B cell (primary cell): ENCODE measurements at regions not wholly inside any gene's neighbourhood (a gene's known extent, or its start where the extent isn't known, plus 50 kb on each side); places are given as distances from the start of the nearest gene placed in this dataset.

ENCODE experiments used
- ATAC-seq: fragments of 200-7000 bp; cut with Tn5 transposase; one replicate; pipeline ENCODE4 v1.10.0; 2021; ENCODE audit warnings: low read depth, mild to moderate bottlenecking, moderate number of reproducible peaks, moderate library complexity
- CTCF ChIA-PET: fragments of 350-600 bp; sonication (Branson Sonifier 250); formaldehyde crosslinking; loops from one replicate; lab custom pipeline; 2021; ENCODE audit warnings: antibody characterized with exemption, inconsistent platforms; lab: Charles Lee
- POLR2A ChIA-PET: fragments of 350-600 bp; sonication (Branson Sonifier 250); formaldehyde crosslinking; loops from one replicate; lab custom pipeline; 2021; ENCODE audit warnings: antibody characterized with exemption; lab: Charles Lee
- DNase-seq: peaks from one replicate; pipeline ENCODE4 v3.0.0; 2013
- H2AFZ ChIP-seq: 2 replicates; pipeline ENCODE4 v1.6.1; 2012; ENCODE audit warnings: mild to moderate bottlenecking, low read depth, low read length; ENCODE audit not compliant: insufficient read depth, poor library complexity, severe bottlenecking
- H3K27ac ChIP-seq, 2 donors: 1 replicate in 1 of 2; 2 replicates in 1 of 2; pipeline ENCODE4 v1.5.1; 2012 to 2013; ENCODE audit warnings: low read length in 2 of 2, mild to moderate bottlenecking in 2 of 2, moderate library complexity in 1 of 2
- H3K27me3 ChIP-seq, 4 experiments: fragments of 200-600 bp in 1 of 4; sonication (generic) in 1 of 4; replicated peaks in 1 of 4; 1 replicate in 2 of 4; 2 replicates in 2 of 4; pipeline versions ENCODE4 v1.6.1 to v1.7.0; 2013 to 2016; ENCODE audit warnings: low read length in 3 of 4, mild to moderate bottlenecking in 2 of 4, mixed read lengths in 1 of 4, moderate library complexity in 1 of 4; ENCODE audit not compliant: insufficient read depth in 4 of 4, control insufficient read depth in 3 of 4; ENCODE audit errors: control extremely low read depth in 1 of 4
- H3K36me3 ChIP-seq, 2 experiments: replicated peaks in 1 of 2; 1 replicate in 1 of 2; 2 replicates in 1 of 2; pipeline versions ENCODE4 v1.6.1 to v1.7.1; 2013; ENCODE audit warnings: low read length in 1 of 2; ENCODE audit not compliant: insufficient read depth in 2 of 2, control insufficient read depth in 1 of 2; ENCODE audit errors: control extremely low read depth in 1 of 2, extremely low read depth in 1 of 2
- H3K4me1 ChIP-seq, 2 donors: fragments of 200-600 bp in 1 of 2; sonication (generic) in 1 of 2; 1 replicate in 1 of 2; 2 replicates in 1 of 2; pipeline versions ENCODE4 v1.5.1 to v1.6.1; 2013 to 2017; ENCODE audit warnings: low read length in 2 of 2; ENCODE audit not compliant: control insufficient read depth in 2 of 2, insufficient read depth in 2 of 2
- H3K4me2 ChIP-seq: replicated peaks from 2 replicates; pipeline ENCODE3; 2012; ENCODE audit warnings: mild to moderate bottlenecking, low read depth, low read length; ENCODE audit not compliant: poor library complexity, severe bottlenecking
- H3K4me3 ChIP-seq, 5 experiments: fragments of 200-600 bp in 1 of 5; sonication (generic) in 1 of 5; 1 replicate in 3 of 5; 2 replicates in 2 of 5; pipeline versions ENCODE4 v1.5.1 to v1.7.0; 2011 to 2016; ENCODE audit warnings: low read length in 4 of 5, mild to moderate bottlenecking in 4 of 5, low read depth in 2 of 5, control low read depth in 1 of 5, moderate library complexity in 1 of 5; ENCODE audit not compliant: insufficient read depth in 1 of 5; ENCODE audit errors: control extremely low read depth in 1 of 5, extremely low read depth in 1 of 5
- H3K79me2 ChIP-seq: fragments of 200-600 bp; sonication (generic); one replicate; pipeline ENCODE4 v1.6.0; 2016; ENCODE audit warnings: low read length; ENCODE audit not compliant: control insufficient read depth, insufficient read depth
- H3K9ac ChIP-seq: fragments of 200-600 bp; sonication (generic); 2 replicates; pipeline ENCODE4 v1.6.1; 2017; ENCODE audit warnings: mild to moderate bottlenecking, low read length, moderate library complexity
- H3K9me3 ChIP-seq, 3 donors: one replicate each; pipeline versions ENCODE4 v1.6.1 to v1.7.1; 2013; ENCODE audit warnings: low read length in 2 of 3; ENCODE audit not compliant: control insufficient read depth in 2 of 3, insufficient read depth in 1 of 3; ENCODE audit errors: control extremely low read depth in 1 of 3
- H4K20me1 ChIP-seq: 2 replicates; pipeline ENCODE4 v1.6.0; 2012; ENCODE audit warnings: mild to moderate bottlenecking, low read length; ENCODE audit not compliant: insufficient read depth, control insufficient read depth, poor library complexity, severe bottlenecking
- H3K27ac Mint-ChIP-seq: one replicate; pipeline ENCODE4 v1.8.0; 2021; ENCODE audit warnings: mixed read lengths
- H3K27me3 Mint-ChIP-seq: one replicate; pipeline ENCODE4 v1.8.0; 2021; ENCODE audit warnings: mixed read lengths
- H3K4me1 Mint-ChIP-seq: one replicate; pipeline ENCODE4 v1.8.0; 2021; ENCODE audit warnings: mixed read lengths
- H3K4me3 Mint-ChIP-seq: one replicate; pipeline ENCODE4 v1.8.0; 2021; ENCODE audit warnings: mixed read lengths
- H3K9me3 Mint-ChIP-seq: one replicate; pipeline ENCODE4 v1.8.0; 2022; ENCODE audit warnings: mixed read lengths; ENCODE audit not compliant: insufficient read depth
- CTCF ChIP-seq: fragments of 200-600 bp; IDR thresholded peaks from one replicate; pipeline ENCODE4 v1.8.0; 2022; ENCODE audit warnings: antibody characterized with exemption, mild to moderate bottlenecking
- EZH2 ChIP-seq: IDR thresholded peaks from 2 replicates; pipeline ENCODE4 v1.6.1; 2012; ENCODE audit warnings: borderline replicate concordance, low read depth, mild to moderate bottlenecking, moderate library complexity, low read length; ENCODE audit not compliant: insufficient read depth, poor library complexity, severe bottlenecking
- WGBS: methylation state at CpG from one replicate; pipeline ENCODE4 v1.1.5; 2013; ENCODE audit warnings: missing lambda C conversion rate; ENCODE audit not compliant: insufficient coverage; 5-methylcytosine and 5-hydroxymethylcytosine counted together
- intact Hi-C: fragments of 100-400 bp; cut with micrococcal nuclease; formaldehyde crosslinking; loops from one replicate; pipeline ENCODE4 v1.10.0; 2022

GRCh38 chr2:236714080-236714479, 144.5 kb downstream of the ACKR3 start:
- no peak overlapping the region for H3K4me2 ChIP-seq

GRCh38 chr2:236715077-236715476, 145.5 kb downstream of the ACKR3 start:
- no peak overlapping the region for H3K4me2 ChIP-seq
- H3K9me3 ChIP-seq = no peaks in the 10 kb centered on the region
- TF ChIP-seq EZH2 (no peak), CTCF (no peak)
- H3K9me3 Mint-ChIP-seq = no peaks in the 10 kb centered on the region
- POLR2A ChIA-PET = no interaction called here
- CTCF ChIA-PET = no interaction called here
- peaks cover 0 to 12% (median 1%) of the 10 kb centered on the region in 4 experiments for H3K27me3 ChIP-seq
- DNase-seq = no peak
- H3K27me3 Mint-ChIP-seq = peaks cover 31% of the 10 kb centered on the region
- H3K9ac ChIP-seq = no peak overlapping the region
- H3K36me3 ChIP-seq = no peaks in the 10 kb centered on the region
- H3K27ac Mint-ChIP-seq = no peak overlapping the region
- no peak overlapping the region for H3K4me3 Mint-ChIP-seq
- intact Hi-C loops = no loop called here
- no peaks in the 10 kb centered on the region for H3K79me2 ChIP-seq
- no peaks in the 10 kb centered on the region for H3K4me1 ChIP-seq
- H3K27ac ChIP-seq = no peak overlapping the region
- no peak for ATAC-seq
- H3K4me1 Mint-ChIP-seq = no peaks in the 10 kb centered on the region
- H4K20me1 ChIP-seq = no peaks in the 10 kb centered on the region
- WGBS = 34% methylated on average over 10 of the region's 10 CpGs
- no peak overlapping the region for H2AFZ ChIP-seq
- H3K4me3 ChIP-seq = no peak overlapping the region

More at GRCh38 chr2:236714080-236714479, 144.5 kb downstream of the ACKR3 start:
- H3K79me2 ChIP-seq = no peaks in the 10 kb centered on the region
- DNase-seq = no peak
- no peaks in the 10 kb centered on the region for H3K9me3 ChIP-seq
- ChIA-PET POLR2A (no interaction called here), CTCF (no interaction called here)
- H3K4me3 ChIP-seq = no peak overlapping the region
- H3K27ac Mint-ChIP-seq = no peak overlapping the region
- no peak overlapping the region for H3K27ac ChIP-seq
- peaks cover 26% of the 10 kb centered on the region for H3K27me3 Mint-ChIP-seq
- ATAC-seq = no peak
- no peak overlapping the region for H3K4me3 Mint-ChIP-seq
- H2AFZ ChIP-seq = no peak overlapping the region
- no peak overlapping the region for H3K9ac ChIP-seq
- TF ChIP-seq EZH2 (no peak), CTCF (no peak)
- no peaks in the 10 kb centered on the region for H4K20me1 ChIP-seq
- intact Hi-C loops = no loop called here
- H3K4me1 ChIP-seq = no peaks in the 10 kb centered on the region
- 90% methylated on average over 4 of the region's 5 CpGs for WGBS
- no peaks in the 10 kb centered on the region for H3K9me3 Mint-ChIP-seq
- H3K36me3 ChIP-seq = no peaks in the 10 kb centered on the region
- H3K27me3 ChIP-seq = peaks cover 0 to 9% (median 1%) of the 10 kb centered on the region in 4 experiments
- H3K4me1 Mint-ChIP-seq = no peaks in the 10 kb centered on the region
